RWPE1 (cell line): ENCODE measurements at regions not wholly inside any gene's neighbourhood (a gene's known extent, or its start where the extent isn't known, plus 50 kb on each side); places are given as distances from the start of the nearest gene placed in this dataset.

Experiments
- CTCF ChIA-PET: fragments of 350-600 bp; sonication (Branson Sonifier 250); formaldehyde crosslinking; extraction: SDS; loops from one replicate; lab custom pipeline; 2021; lab: Yijun Ruan, JAX
- POLR2A ChIA-PET: fragments of 400-600 bp; formaldehyde crosslinking; extraction: SDS; loops from one replicate; lab custom pipeline; 2020; ENCODE audit warnings: antibody characterized with exemption; ENCODE audit not compliant: low non-redundant PET; lab: Yijun Ruan, JAX
- DNase-seq: peaks from one replicate; pipeline ENCODE4 v3.0.0; 2012; ENCODE audit warnings: low spot score
- H3K27ac ChIP-seq: fragments of 450-650 bp; 2 replicates; pipeline ENCODE4 v1.5.1; 2017
- TF ChIP-seq, protein P1 (sequence below): fragments of 450-650 bp; conservative IDR thresholded peaks from 2 replicates; pipeline ENCODE4 v1.5.1; 2017; ENCODE audit warnings: low read depth, mild to moderate bottlenecking

- ChIA-PET CTCF (no interaction called here), POLR2A (no interaction called here)
- no peak overlapping the region for H3K27ac ChIP-seq
- TF ChIP-seq, protein P1, sequence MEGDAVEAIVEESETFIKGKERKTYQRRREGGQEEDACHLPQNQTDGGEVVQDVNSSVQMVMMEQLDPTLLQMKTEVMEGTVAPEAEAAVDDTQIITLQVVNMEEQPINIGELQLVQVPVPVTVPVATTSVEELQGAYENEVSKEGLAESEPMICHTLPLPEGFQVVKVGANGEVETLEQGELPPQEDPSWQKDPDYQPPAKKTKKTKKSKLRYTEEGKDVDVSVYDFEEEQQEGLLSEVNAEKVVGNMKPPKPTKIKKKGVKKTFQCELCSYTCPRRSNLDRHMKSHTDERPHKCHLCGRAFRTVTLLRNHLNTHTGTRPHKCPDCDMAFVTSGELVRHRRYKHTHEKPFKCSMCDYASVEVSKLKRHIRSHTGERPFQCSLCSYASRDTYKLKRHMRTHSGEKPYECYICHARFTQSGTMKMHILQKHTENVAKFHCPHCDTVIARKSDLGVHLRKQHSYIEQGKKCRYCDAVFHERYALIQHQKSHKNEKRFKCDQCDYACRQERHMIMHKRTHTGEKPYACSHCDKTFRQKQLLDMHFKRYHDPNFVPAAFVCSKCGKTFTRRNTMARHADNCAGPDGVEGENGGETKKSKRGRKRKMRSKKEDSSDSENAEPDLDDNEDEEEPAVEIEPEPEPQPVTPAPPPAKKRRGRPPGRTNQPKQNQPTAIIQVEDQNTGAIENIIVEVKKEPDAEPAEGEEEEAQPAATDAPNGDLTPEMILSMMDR = no peak
- DNase-seq = no peak
These were observed 75.3 kb upstream of the SIMC1 start for GRCh38 chr5:176162888-176163287.

- TF ChIP-seq, protein P1 = no peak
- H3K27ac ChIP-seq = no peak overlapping the region
- ChIA-PET CTCF (no interaction called here), POLR2A (no interaction called here)
- DNase-seq = peak; percentile 69
These were observed 71.8 kb upstream of the SIMC1 start for GRCh38 chr5:176166427-176166826.

DNA sequence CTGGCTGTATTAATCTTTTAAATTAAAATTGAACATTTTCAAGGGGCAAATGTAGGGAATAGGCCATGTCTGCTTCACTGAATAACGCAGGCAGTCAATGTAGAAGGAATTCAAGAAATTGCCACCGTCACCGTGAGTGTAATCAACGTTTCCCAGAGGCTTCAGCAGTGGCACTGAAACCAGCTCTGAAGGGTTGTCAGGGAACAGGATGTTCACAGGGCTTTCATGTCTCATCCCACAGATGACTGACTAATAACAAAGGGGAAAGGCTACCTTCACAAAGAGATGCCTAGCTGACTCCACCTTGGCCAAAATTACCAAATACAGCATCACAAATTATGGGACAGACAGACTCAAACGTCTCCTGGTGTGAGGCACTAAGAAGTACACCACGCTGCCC is 70.4 kb upstream of the SIMC1 start:
- POLR2A ChIA-PET = no interaction called here
- CTCF ChIA-PET = interaction anchor here (0.6 kb wide), 1 partner anchor 438 kb away, joined by 3 read pairs; no protein-coding TSS in a partner anchor
- TF ChIP-seq, protein P1 = no peak
- DNase-seq = no peak
- no peak overlapping the region for H3K27ac ChIP-seq

- TF ChIP-seq, protein P1 = no peak
- ChIA-PET POLR2A (interaction anchor here (0.7 kb wide), 1 partner anchor 124 kb away, joined by 3 read pairs; no protein-coding TSS in a partner anchor), CTCF (no interaction called here)
- no peak overlapping the region for H3K27ac ChIP-seq
- DNase-seq = no peak
These were observed 68.7 kb upstream of the SIMC1 start for GRCh38 chr5:176169393-176170063.

DNA sequence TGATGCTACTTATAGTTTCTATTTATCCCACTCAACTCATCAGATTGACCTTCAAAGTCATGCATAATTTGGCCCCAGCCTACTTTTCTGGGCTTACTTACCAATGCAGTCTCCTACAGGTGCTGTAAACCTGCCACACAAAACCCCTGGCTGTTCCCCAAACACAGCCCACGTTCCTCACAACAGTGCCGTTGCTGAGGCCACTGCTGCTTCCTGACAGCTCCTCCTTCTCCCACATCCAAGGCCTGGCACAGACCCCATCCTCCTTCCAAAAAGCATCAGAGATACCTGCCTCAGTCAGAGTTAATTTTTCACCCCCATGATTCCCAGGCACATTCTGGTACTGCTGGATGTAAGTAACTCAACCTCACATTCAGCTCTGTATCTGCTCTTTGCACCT is 68.1 kb upstream of the SIMC1 start:
- H3K27ac ChIP-seq = no peak overlapping the region
- ChIA-PET POLR2A (interaction anchor here (0.7 kb wide), 1 partner anchor 124 kb away, joined by 3 read pairs; no protein-coding TSS in a partner anchor), CTCF (no interaction called here)
- TF ChIP-seq, protein P1 = no peak
- no peak for DNase-seq

DNA sequence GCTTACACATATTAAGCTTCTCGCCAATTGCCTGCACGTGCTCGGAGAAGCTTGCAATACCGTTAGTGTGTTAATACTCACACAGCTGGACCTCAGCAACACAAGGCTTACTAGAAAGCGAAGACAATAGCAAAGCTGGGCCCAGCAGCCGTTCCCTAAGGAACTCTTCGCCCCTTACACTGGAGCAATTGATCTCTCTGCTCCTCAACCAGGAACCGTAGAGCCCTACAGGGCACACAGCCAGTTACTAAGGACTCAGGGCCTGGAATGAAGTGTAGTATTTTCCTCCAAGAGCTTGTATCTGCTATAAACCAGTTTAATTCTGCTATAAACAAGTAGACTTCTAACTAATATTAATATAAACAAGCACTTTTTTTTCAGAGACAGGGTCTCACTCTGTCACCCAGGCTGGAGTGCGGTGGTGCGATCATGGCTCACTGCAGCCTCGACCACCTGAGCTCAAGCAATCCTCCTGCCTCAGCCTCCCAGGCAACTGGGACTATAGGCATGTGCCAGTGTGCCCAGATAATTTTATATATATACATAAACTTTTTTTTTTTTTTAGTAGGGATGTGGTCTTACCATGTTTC is 67.0 kb upstream of the SIMC1 start:
- DNase-seq = no peak
- TF ChIP-seq, protein P1 = no peak
- H3K27ac ChIP-seq = no peak overlapping the region
- ChIA-PET POLR2A (no interaction called here), CTCF (interaction anchor here (0.6 kb wide), 3 partner anchors 19 to 209 kb away, joined by 3 to 4 read pairs (median 4); no protein-coding TSS in a partner anchor)
